Activated CD8-positive, alpha-beta memory T cell treated with anti-CD3 and anti-CD28 coated beads, Interleukin-2, amount 50 U/mL, for 1 hour (primary cell): ENCODE measurements at regions not wholly inside any gene's neighbourhood (a gene's known extent, or its start where the extent isn't known, plus 50 kb on each side); places are given as distances from the start of the nearest gene placed in this dataset.
"Not testable (repeated sequence)": the region's sequence is repeated elsewhere in the genome, so short reads cannot be mapped to it uniquely, and the experiment has no call there.

Experiments used
- DNase-seq: peaks from one replicate; pipeline ENCODE4 v3.0.0-alpha.2; 2020; ENCODE audit errors: extremely low read depth

GRCh38 chr5:110248921-110249320 lies 477.6 kb downstream of the TMEM232 start:
- no peak for DNase-seq

- DNase-seq = no peak
Observed at GRCh38 chr5:110250355-110250754, 476.1 kb downstream of the TMEM232 start.

GRCh38 chr5:110250755-110251154 lies 475.7 kb downstream of the TMEM232 start:
- DNase-seq = no peak

- DNase-seq = no peak
Observed at GRCh38 chr5:110251366-110251765, 475.1 kb downstream of the TMEM232 start.

GRCh38 chr5:110255194-110255593 lies 471.3 kb downstream of the TMEM232 start:
- no peak for DNase-seq

- DNase-seq = no peak
Observed at GRCh38 chr5:110256298-110256697, 470.2 kb downstream of the TMEM232 start.

- no peak for DNase-seq
Observed at GRCh38 chr5:110257971-110258370, 468.5 kb downstream of the TMEM232 start.

- no peak for DNase-seq
Observed at GRCh38 chr5:110258460-110259216, 467.8 kb downstream of the TMEM232 start.

- DNase-seq = no peak
Observed at GRCh38 chr5:110262749-110263148, 463.7 kb downstream of the TMEM232 start.

GRCh38 chr5:110264661-110265060 lies 461.8 kb downstream of the TMEM232 start:
- no peak for DNase-seq

GRCh38 chr5:110265162-110265561 lies 461.3 kb downstream of the TMEM232 start:
- DNase-seq = no peak

- DNase-seq = no peak
Observed at GRCh38 chr5:110267714-110268113, 458.8 kb downstream of the TMEM232 start.

GRCh38 chr5:110268283-110268682 lies 458.2 kb downstream of the TMEM232 start:
- no peak for DNase-seq

- no peak for DNase-seq
Observed at GRCh38 chr5:110268985-110269384, 457.5 kb downstream of the TMEM232 start.

- no peak for DNase-seq
Observed at GRCh38 chr5:110269478-110270142, 456.9 kb downstream of the TMEM232 start.

GRCh38 chr5:110275878-110276277 lies 450.6 kb downstream of the TMEM232 start:
- no peak for DNase-seq

GRCh38 chr5:110278449-110278848 lies 448.0 kb downstream of the TMEM232 start:
- DNase-seq = not testable (repeated sequence)

- not testable (repeated sequence) for DNase-seq
Observed at GRCh38 chr5:110284121-110284520, 442.4 kb downstream of the TMEM232 start.

- no peak for DNase-seq
Observed at GRCh38 chr5:110288766-110289511, 437.5 kb downstream of the TMEM232 start.

- DNase-seq = no peak
Observed at GRCh38 chr5:110289512-110289810, 437.0 kb downstream of the TMEM232 start.

GRCh38 chr5:110290542-110290941 lies 435.9 kb downstream of the TMEM232 start:
- DNase-seq = no peak

- DNase-seq = no peak
Observed at GRCh38 chr5:110294281-110294680, 432.2 kb downstream of the TMEM232 start.

- DNase-seq = no peak
Observed at GRCh38 chr5:110297152-110297670, 429.3 kb downstream of the TMEM232 start.
